K562 (cell line): ENCODE measurements at regions not wholly inside any gene's neighbourhood (a gene's known extent, or its start where the extent isn't known, plus 50 kb on each side); places are given as distances from the start of the nearest gene placed in this dataset.

ENCODE experiments used
- CBFA2T3 ChIP-seq: fragments of 450-650 bp; IDR thresholded peaks from 2 replicates; pipeline ENCODE4 v1.6.1; 2017
- E2F8 ChIP-seq: fragments of 450-650 bp; IDR thresholded peaks from 2 replicates; pipeline ENCODE4 v1.7.1; 2018; ENCODE audit warnings: mild to moderate bottlenecking, low read depth; ENCODE audit not compliant: partially characterized antibody
- HDAC3 ChIP-seq: fragments of 450-650 bp; IDR thresholded peaks from 2 replicates; pipeline ENCODE4 v1.6.1; 2018; ENCODE audit warnings: borderline replicate concordance, mild to moderate bottlenecking, moderate library complexity; ENCODE audit not compliant: partially characterized antibody
- JUND ChIP-seq, 2 experiments: IDR thresholded peaks; 2 replicates in 1 of 2; 3 replicates in 1 of 2; pipeline ENCODE4 v1.6.1; 2011; ENCODE audit warnings: borderline replicate concordance in 2 of 2, low read depth in 2 of 2, low read length in 2 of 2, improper control_type of control experiment in 1 of 2, missing biosample characterization in 1 of 2, missing genetic modification characterization in 1 of 2, missing genetic modification reagents in 1 of 2
- PTRF ChIP-seq: fragments of 450-650 bp; IDR thresholded peaks from 2 replicates; pipeline ENCODE4 v1.6.1; 2016; ENCODE audit warnings: mild to moderate bottlenecking, missing genetic modification characterization, missing compliant biosample characterization
- STAT5A ChIP-seq: IDR thresholded peaks from 2 replicates; pipeline ENCODE4 v1.6.1; 2012; ENCODE audit warnings: low read length, inconsistent platforms, borderline replicate concordance
- ZC3H11A ChIP-seq: IDR thresholded peaks from 2 replicates; pipeline ENCODE4 v1.6.1; 2012; ENCODE audit warnings: low read depth, low read length, improper control_type of control experiment
- ZNF766 ChIP-seq: fragments of 200-800 bp; sonication (Bioruptor generic); conservative IDR thresholded peaks from 2 replicates; pipeline ENCODE4 v1.6.1; 2016; ENCODE audit warnings: missing genetic modification characterization, missing compliant biosample characterization
- TF ChIP-seq, protein P1 (sequence below): fragments of 250-450 bp; sonication (Bioruptor Pico); IDR thresholded peaks from 2 replicates; pipeline ENCODE4 v1.8.0; 2022; ENCODE audit warnings: moderate library complexity, mild to moderate bottlenecking, inconsistent platforms

DNA sequence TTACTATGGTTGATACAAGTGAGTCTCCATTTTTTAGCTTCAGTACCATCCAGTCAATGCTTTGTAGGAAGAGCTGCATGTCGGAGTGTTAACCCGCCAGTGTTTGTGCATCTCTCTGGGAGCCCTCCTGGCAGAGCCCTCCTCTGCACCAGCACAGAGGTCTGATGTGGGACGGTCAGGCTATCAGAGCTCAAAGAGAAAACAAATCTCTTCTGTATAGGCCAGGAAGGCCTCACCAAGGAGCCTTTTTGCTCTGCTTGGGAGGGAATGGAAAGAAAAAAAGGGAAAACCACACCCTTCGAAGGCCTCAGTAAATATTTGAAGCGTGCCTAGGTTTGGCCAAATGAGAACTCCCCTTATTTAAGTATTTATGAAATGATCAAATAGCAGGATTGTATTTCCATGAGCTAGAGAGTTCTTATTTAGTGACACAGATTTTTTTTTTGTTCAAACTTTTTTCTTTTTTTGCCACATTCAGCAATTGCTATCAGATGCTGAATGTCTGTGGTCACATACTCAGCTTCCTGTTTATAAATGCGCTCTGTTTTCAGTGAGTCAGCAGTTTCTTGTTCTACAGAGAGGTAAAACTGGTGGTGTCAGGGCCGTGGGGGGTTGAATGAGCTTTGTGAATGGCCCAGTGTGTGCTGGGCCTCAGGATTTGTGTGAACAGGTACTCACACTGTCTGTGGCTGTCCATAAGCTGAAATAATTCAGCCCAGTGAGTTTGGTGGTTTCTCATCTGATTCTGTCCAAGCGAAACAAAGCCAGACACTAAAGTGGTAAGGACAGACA lies 226.6 kb downstream of the SNX18 start (continued):
- TF ChIP-seq JUND (IDR thresholded peaks at IDR 0.05; ENCODE audit: borderline replicate concordance, low read depth, low read length) (peak; percentile 75), JUND (tag; IDR thresholded peaks at IDR 0.05; ENCODE audit: borderline replicate concordance, low read depth, low read length) (peak; percentile 76; the same call in 2 of the 3 replicates), CBFA2T3 (peak; percentile 70), E2F8 (peak; percentile 48), ZC3H11A (no peak), STAT5A (peak; percentile 39; the same call in 1 of the 2 replicates), PTRF (tag) (0 out of 2 replicates have a peak, but pooled peaks have one; percentile 20), HDAC3 (peak; percentile 61), ZNF766 (CRISPR knock-in tag) (no peak)
- TF ChIP-seq, protein P1, sequence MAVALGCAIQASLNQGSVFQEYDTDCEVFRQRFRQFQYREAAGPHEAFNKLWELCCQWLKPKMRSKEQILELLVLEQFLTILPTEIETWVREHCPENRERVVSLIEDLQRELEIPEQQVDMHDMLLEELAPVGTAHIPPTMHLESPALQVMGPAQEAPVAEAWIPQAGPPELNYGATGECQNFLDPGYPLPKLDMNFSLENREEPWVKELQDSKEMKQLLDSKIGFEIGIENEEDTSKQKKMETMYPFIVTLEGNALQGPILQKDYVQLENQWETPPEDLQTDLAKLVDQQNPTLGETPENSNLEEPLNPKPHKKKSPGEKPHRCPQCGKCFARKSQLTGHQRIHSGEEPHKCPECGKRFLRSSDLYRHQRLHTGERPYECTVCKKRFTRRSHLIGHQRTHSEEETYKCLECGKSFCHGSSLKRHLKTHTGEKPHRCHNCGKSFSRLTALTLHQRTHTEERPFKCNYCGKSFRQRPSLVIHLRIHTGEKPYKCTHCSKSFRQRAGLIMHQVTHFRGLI (CRISPR knock-in tag) = no peak
